Sigmoid colon (tissue), 6 donors: ENCODE measurements at regions not wholly inside any gene's neighbourhood (a gene's known extent, or its start where the extent isn't known, plus 50 kb on each side); places are given as distances from the start of the nearest gene placed in this dataset.

ENCODE experiments used
- DNase-seq: peaks from one replicate; pipeline ENCODE4 v3.0.0-alpha.2; 2019
- H3K27ac ChIP-seq, 4 donors: fragments of 200-600 bp; sonication (generic); one replicate each; pipeline ENCODE4 v1.5.1; 2016 to 2019; ENCODE audit warnings: mild to moderate bottlenecking in 1 of 4
- H3K27me3 ChIP-seq, 3 donors: fragments of 200-600 bp; sonication (generic); one replicate each; pipeline ENCODE4 v1.5.1; 2019; ENCODE audit warnings: mild to moderate bottlenecking in 1 of 3
- H3K36me3 ChIP-seq, 4 donors: fragments of 200-600 bp; sonication (generic); one replicate each; pipeline ENCODE4 v1.5.1; 2016 to 2019
- H3K4me1 ChIP-seq, 4 donors: fragments of 200-600 bp; sonication (generic); one replicate each; pipeline ENCODE4 v1.5.1; 2017 to 2019
- H3K4me3 ChIP-seq, 4 donors: fragments of 200-600 bp; sonication (generic); one replicate each; pipeline ENCODE4 v1.5.1; 2017 to 2019; ENCODE audit warnings: mild to moderate bottlenecking in 2 of 4, moderate library complexity in 1 of 4
- H3K9me3 ChIP-seq, 4 donors: fragments of 200-600 bp in 3 of 4; sonication (generic) in 3 of 4; one replicate each; pipeline versions ENCODE4 v1.5.1 to v1.6.1; 2013 to 2019
- EP300 ChIP-seq, 4 donors: sonication (generic); formaldehyde crosslinking; IDR thresholded peaks; one replicate each; pipeline ENCODE4 v1.6.1; 2017; ENCODE audit warnings: antibody characterized with exemption in 4 of 4
- POLR2A ChIP-seq, 2 donors: fragments of 450-650 bp; IDR thresholded peaks; one replicate each; pipeline ENCODE4 v1.6.1; 2016; ENCODE audit warnings: antibody characterized with exemption in 2 of 2, mild to moderate bottlenecking in 2 of 2, moderate library complexity in 2 of 2
- POLR2AphosphoS5 ChIP-seq, 4 donors: sonication (generic); formaldehyde crosslinking; IDR thresholded peaks; one replicate each; pipeline ENCODE4 v1.6.1; 2017; ENCODE audit warnings: antibody characterized with exemption in 4 of 4
- WGBS, 2 donors: extraction: QIAGEN DNeasy Blood & Tissue Kit; methylation state at CpG; one replicate each; pipeline ENCODE4 v1.1.7; 2013; 5-methylcytosine and 5-hydroxymethylcytosine counted together
- intact Hi-C: fragments of 100-400 bp; cut with DNase I; formaldehyde crosslinking; loops from one replicate; pipeline ENCODE4 v1.15.1; 2023
- small RNA-seq, 3 donors: library from RNA; depleted of rRNA; stranded (forward); fragments of <200 nt; gene quantifications; one replicate each; pipeline ENCODE3, GENCODE V24; 2016
- TF ChIP-seq, protein P1 (sequence below), 4 experiments: fragments of 450-650 bp in 3 of 4; fragments of 200-600 bp in 1 of 4; IDR thresholded peaks; one replicate each; pipeline ENCODE4 v1.5.1; 2016 to 2019; ENCODE audit warnings: antibody characterized with exemption in 4 of 4, mild to moderate bottlenecking in 3 of 4, moderate library complexity in 2 of 4
- donor health status: healthy with polysubstance abuse.
- donor health status: healthy.

DNA sequence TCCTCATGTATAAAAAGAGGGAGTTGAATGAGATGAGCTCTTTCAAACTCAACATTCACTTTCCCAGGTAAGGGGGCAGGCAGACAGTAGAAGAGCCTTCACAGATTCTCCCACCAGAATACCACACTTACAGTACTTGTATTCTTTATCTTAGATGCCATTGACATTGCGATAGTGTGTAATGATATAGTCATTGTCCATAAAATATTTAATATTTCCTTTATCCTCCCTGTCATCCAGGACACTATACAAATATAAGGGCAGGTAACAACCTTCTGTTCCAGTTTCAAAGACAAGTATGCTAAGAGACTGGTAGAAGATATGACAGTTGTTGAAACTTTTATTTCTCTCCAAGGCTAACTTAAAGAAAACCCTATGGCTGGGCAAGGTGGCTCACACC, 56.5 kb upstream of the MTF2 start:
- H3K36me3 ChIP-seq, result no peaks in the 10 kb centered on the region
- H3K27ac ChIP-seq, result no peak overlapping the region
- H3K4me1 ChIP-seq, result no peaks in the 10 kb centered on the region
- DNase-seq, result no peak
- TF ChIP-seq POLR2AphosphoS5 (IDR thresholded peaks at IDR 0.05), result no peak
- TF ChIP-seq, protein P1, sequence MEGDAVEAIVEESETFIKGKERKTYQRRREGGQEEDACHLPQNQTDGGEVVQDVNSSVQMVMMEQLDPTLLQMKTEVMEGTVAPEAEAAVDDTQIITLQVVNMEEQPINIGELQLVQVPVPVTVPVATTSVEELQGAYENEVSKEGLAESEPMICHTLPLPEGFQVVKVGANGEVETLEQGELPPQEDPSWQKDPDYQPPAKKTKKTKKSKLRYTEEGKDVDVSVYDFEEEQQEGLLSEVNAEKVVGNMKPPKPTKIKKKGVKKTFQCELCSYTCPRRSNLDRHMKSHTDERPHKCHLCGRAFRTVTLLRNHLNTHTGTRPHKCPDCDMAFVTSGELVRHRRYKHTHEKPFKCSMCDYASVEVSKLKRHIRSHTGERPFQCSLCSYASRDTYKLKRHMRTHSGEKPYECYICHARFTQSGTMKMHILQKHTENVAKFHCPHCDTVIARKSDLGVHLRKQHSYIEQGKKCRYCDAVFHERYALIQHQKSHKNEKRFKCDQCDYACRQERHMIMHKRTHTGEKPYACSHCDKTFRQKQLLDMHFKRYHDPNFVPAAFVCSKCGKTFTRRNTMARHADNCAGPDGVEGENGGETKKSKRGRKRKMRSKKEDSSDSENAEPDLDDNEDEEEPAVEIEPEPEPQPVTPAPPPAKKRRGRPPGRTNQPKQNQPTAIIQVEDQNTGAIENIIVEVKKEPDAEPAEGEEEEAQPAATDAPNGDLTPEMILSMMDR (IDR thresholded peaks at IDR 0.05), result no peak
- TF ChIP-seq EP300 (IDR thresholded peaks at IDR 0.05), result no peak
- TF ChIP-seq POLR2A (IDR thresholded peaks at IDR 0.05), result no peak
- intact Hi-C loops, result loop anchor here (10.0 kb wide), 1 partner anchor 282 kb away; no protein-coding TSS in a partner anchor
- H3K9me3 ChIP-seq, result no peaks in the 10 kb centered on the region
- H3K4me3 ChIP-seq, result no peak overlapping the region
- no peaks in the 10 kb centered on the region for H3K27me3 ChIP-seq
- WGBS, 2 donors, result 68 to 89% methylated on average over 1 of the region's 1 CpG

DNA sequence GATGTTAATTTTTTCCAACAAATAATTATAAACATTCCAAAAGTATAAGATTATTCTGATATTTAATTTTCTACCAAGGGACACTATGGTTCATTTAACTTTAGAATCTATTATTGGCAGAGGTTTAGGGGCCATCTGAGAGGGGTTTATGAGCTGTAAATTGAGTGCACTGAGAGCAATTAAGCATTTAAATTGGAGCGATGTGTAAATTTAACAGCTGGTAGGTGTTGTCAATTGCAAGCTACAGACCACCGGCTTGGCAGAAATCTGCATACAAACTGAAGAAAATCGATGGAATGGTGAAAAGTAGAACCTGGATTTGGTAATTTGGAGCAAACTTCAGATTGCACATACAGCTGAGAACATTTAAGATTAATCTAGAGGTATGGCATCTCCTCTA, 55.8 kb upstream of the MTF2 start:
- TF ChIP-seq, protein P1 (IDR thresholded peaks at IDR 0.05), result no peak
- TF ChIP-seq EP300 (IDR thresholded peaks at IDR 0.05) (no peak), POLR2AphosphoS5 (IDR thresholded peaks at IDR 0.05) (no peak), POLR2A (IDR thresholded peaks at IDR 0.05) (no peak)
- 61 to 68% methylated on average over 3 of the region's 3 CpGs for WGBS, 2 donors
- no peak overlapping the region for H3K4me3 ChIP-seq
- intact Hi-C loops, result loop anchor here (10.0 kb wide), 1 partner anchor 282 kb away; no protein-coding TSS in a partner anchor
- H3K27me3 ChIP-seq, result no peaks in the 10 kb centered on the region
- H3K36me3 ChIP-seq, result no peaks in the 10 kb centered on the region
- H3K9me3 ChIP-seq, result no peaks in the 10 kb centered on the region
- no peak overlapping the region for H3K27ac ChIP-seq
- H3K4me1 ChIP-seq, result no peaks in the 10 kb centered on the region
- DNase-seq, result no peak

DNA sequence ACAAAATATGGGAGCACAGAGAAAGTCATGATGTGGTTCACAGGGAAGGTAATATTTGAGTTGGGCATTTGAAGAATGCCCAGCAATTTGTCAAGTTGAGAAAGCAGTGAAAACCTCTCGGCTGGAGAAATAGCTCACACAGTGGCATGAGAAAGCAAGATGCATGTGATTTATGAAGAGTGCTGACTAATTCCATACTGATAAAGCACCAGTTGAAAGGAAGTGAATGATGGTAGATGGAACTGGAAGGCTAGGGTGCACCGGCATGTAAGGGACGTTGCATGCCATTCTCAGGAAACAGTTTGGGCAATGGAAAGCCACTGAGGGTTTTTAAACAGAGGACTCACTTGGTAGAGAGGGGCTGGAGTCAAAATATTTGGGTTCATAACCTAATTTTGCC, 53.5 kb upstream of the MTF2 start:
- H3K27ac ChIP-seq, result no peak overlapping the region
- WGBS, 2 donors, result 62 to 87% methylated on average over 3 of the region's 3 CpGs
- H3K4me1 ChIP-seq, result no peaks in the 10 kb centered on the region
- H3K9me3 ChIP-seq, result no peaks in the 10 kb centered on the region
- TF ChIP-seq, protein P1 (IDR thresholded peaks at IDR 0.05), result no peak
- TF ChIP-seq POLR2A (IDR thresholded peaks at IDR 0.05) (no peak), EP300 (IDR thresholded peaks at IDR 0.05) (no peak), POLR2AphosphoS5 (IDR thresholded peaks at IDR 0.05) (no peak)
- intact Hi-C loops, result loop anchor here (10.0 kb wide), 1 partner anchor 279 kb away; no protein-coding TSS in a partner anchor
- no peaks in the 10 kb centered on the region for H3K27me3 ChIP-seq
- no peak overlapping the region for H3K4me3 ChIP-seq
- DNase-seq, result no peak
- H3K36me3 ChIP-seq, result no peaks in the 10 kb centered on the region

DNA sequence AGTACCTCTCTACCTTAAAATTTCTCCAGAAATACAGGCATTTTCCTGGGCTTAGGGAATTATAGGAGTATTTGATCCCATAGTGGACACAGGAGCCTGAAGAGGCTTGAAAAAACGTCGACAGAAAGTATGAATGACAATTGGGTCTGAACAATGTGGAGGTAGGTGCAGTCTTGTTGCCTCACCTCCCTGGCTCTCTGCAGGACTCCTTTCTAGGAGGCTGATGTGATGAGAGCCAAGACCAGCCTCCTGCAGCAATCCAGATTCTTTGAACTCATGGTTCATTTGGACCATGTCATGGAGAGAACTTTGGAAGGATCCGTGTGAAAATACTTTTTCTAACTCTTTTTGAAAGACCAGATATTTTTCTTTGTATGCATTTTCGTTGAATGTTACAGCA, 50.5 kb upstream of the MTF2 start:
- Histone ChIP-seq H3K9me3 (no peaks in the 10 kb centered on the region), H3K27ac (no peak overlapping the region), H3K36me3 (no peaks in the 10 kb centered on the region), H3K4me3 (no peak overlapping the region), H3K4me1 (no peaks in the 10 kb centered on the region), H3K27me3 (no peaks in the 10 kb centered on the region)
- WGBS, 2 donors, result 57 to 60% methylated on average over 4 of the region's 4 CpGs
- no peak for DNase-seq
- TF ChIP-seq EP300 (IDR thresholded peaks at IDR 0.05) (no peak), POLR2AphosphoS5 (IDR thresholded peaks at IDR 0.05) (no peak), POLR2A (IDR thresholded peaks at IDR 0.05) (no peak)
- TF ChIP-seq, protein P1 (IDR thresholded peaks at IDR 0.05), result no peak
- intact Hi-C loops, result loop anchor here (10.0 kb wide), 1 partner anchor 276 kb away; no protein-coding TSS in a partner anchor

Small RNA genes in the stretch of these regions (small RNA-seq; reads per million reads assigned to genes)
- gene RF00019 (0 reads per million in 3 donors), gene RN7SKP123 (0 reads per million in 3 donors)
